H9 (cell line): ENCODE measurements at regions not wholly inside any gene's neighbourhood (a gene's known extent, or its start where the extent isn't known, plus 50 kb on each side); places are given as distances from the start of the nearest gene placed in this dataset.

Source experiments
- DNase-seq: peaks from one replicate; pipeline ENCODE4 v3.0.0-alpha.2; 2017
- H2AFZ ChIP-seq: one replicate; pipeline ENCODE4 v1.6.1; 2013; ENCODE audit warnings: mild to moderate bottlenecking, low read length, control low read depth, moderate library complexity
- H2AK5ac ChIP-seq: 2 replicates; pipeline ENCODE4 v1.6.1; 2013; ENCODE audit warnings: low read length, control low read depth, mixed read lengths; ENCODE audit not compliant: insufficient read length
- H2BK120ac ChIP-seq: one replicate; pipeline ENCODE4 v1.6.1; 2013; ENCODE audit warnings: low read depth, mild to moderate bottlenecking, low read length, control low read depth, inconsistent platforms; ENCODE audit not compliant: poor library complexity, severe bottlenecking
- H2BK12ac ChIP-seq: 2 replicates; pipeline ENCODE4 v1.6.1; 2013; ENCODE audit warnings: low read length, control low read depth, mixed read lengths, low read depth; ENCODE audit not compliant: insufficient read length
- H2BK15ac ChIP-seq: 2 replicates; pipeline ENCODE4 v1.6.1; 2013; ENCODE audit warnings: low read depth, low read length, control low read depth
- H2BK20ac ChIP-seq: one replicate; pipeline ENCODE4 v1.6.1; 2013; ENCODE audit warnings: low read depth, mild to moderate bottlenecking, low read length, control low read depth, inconsistent platforms; ENCODE audit not compliant: poor library complexity, severe bottlenecking
- H2BK5ac ChIP-seq: 2 replicates; pipeline ENCODE4 v1.6.1; 2013; ENCODE audit warnings: low read length, control low read depth, mixed read lengths; ENCODE audit not compliant: insufficient read length
- H3K14ac ChIP-seq: 2 replicates; pipeline ENCODE4 v1.6.1; 2013; ENCODE audit warnings: low read length, control low read depth; ENCODE audit not compliant: insufficient read depth
- H3K18ac ChIP-seq: 2 replicates; pipeline ENCODE4 v1.6.1; 2013; ENCODE audit warnings: low read depth, mild to moderate bottlenecking, mixed read lengths, low read length, control low read depth; ENCODE audit not compliant: insufficient read length
- H3K23ac ChIP-seq: 2 replicates; pipeline ENCODE4 v1.6.1; 2013; ENCODE audit warnings: low read length, control low read depth, mixed read lengths, low read depth; ENCODE audit not compliant: insufficient read length
- H3K23me2 ChIP-seq: 2 replicates; pipeline ENCODE4 v1.6.1; 2013; ENCODE audit warnings: low read depth, mild to moderate bottlenecking, mixed read lengths, low read length, control low read depth; ENCODE audit not compliant: insufficient read length, poor library complexity, severe bottlenecking
- H3K27ac ChIP-seq: 2 replicates; pipeline ENCODE4 v1.5.1; 2013; ENCODE audit warnings: low read length, control low read depth, mixed read lengths, low read depth; ENCODE audit not compliant: insufficient read length
- H3K27me3 ChIP-seq: 2 replicates; pipeline ENCODE4 v1.6.1; 2013; ENCODE audit warnings: low read length, control low read depth, inconsistent platforms; ENCODE audit not compliant: insufficient read depth
- H3K4ac ChIP-seq: 2 replicates; pipeline ENCODE4 v1.6.1; 2013; ENCODE audit warnings: low read depth, mild to moderate bottlenecking, control low read depth, inconsistent platforms, low read length, moderate library complexity
- H3K4me1 ChIP-seq: 2 replicates; pipeline ENCODE4 v1.6.1; 2013; ENCODE audit warnings: low read length, control low read depth, inconsistent platforms; ENCODE audit not compliant: insufficient read depth
- H3K4me2 ChIP-seq: 2 replicates; pipeline ENCODE4 v1.6.1; 2013; ENCODE audit warnings: low read length, control low read depth, mixed read lengths; ENCODE audit not compliant: insufficient read length, insufficient read depth
- H3K56ac ChIP-seq: 2 replicates; pipeline ENCODE4 v1.6.1; 2013; ENCODE audit warnings: low read depth, mild to moderate bottlenecking, mixed read lengths, low read length, control low read depth; ENCODE audit not compliant: insufficient read length
- H3K79me1 ChIP-seq: 2 replicates; pipeline ENCODE4 v1.6.1; 2013; ENCODE audit warnings: low read depth, mild to moderate bottlenecking, moderate library complexity, low read length, control low read depth, inconsistent platforms; ENCODE audit not compliant: insufficient read depth, poor library complexity, severe bottlenecking
- H3K79me2 ChIP-seq: 2 replicates; pipeline ENCODE4 v1.6.1; 2013; ENCODE audit warnings: low read length, control low read depth, inconsistent platforms; ENCODE audit not compliant: insufficient read depth
- H3K9ac ChIP-seq: 2 replicates; pipeline ENCODE4 v1.6.1; 2013; ENCODE audit warnings: low read length, control low read depth, mixed read lengths; ENCODE audit not compliant: insufficient read length; ENCODE audit errors: extremely low read depth
- H3K9me3 ChIP-seq: one replicate; pipeline ENCODE4 v1.6.1; 2013; ENCODE audit warnings: low read depth, low read length, inconsistent platforms; ENCODE audit not compliant: control insufficient read depth
- H3T11ph ChIP-seq: one replicate; pipeline ENCODE4 v1.6.1; 2013; ENCODE audit warnings: mild to moderate bottlenecking, low read length, control low read depth, inconsistent platforms
- H4K20me1 ChIP-seq: one replicate; pipeline ENCODE4 v1.6.1; 2013; ENCODE audit not compliant: control insufficient read depth, insufficient read length, insufficient read depth
- H4K5ac ChIP-seq: 2 replicates; pipeline ENCODE4 v1.6.1; 2013; ENCODE audit warnings: low read depth, mild to moderate bottlenecking, mixed read lengths, low read length, control low read depth; ENCODE audit not compliant: insufficient read length
- H4K8ac ChIP-seq: replicated peaks from 2 replicates; pipeline ENCODE4 v1.6.1; 2013; ENCODE audit warnings: low read length, control low read depth, mixed read lengths, low read depth; ENCODE audit not compliant: insufficient read length
- H4K91ac ChIP-seq: 2 replicates; pipeline ENCODE4 v1.6.1; 2013; ENCODE audit warnings: low read depth, mild to moderate bottlenecking, moderate library complexity, mixed read lengths, low read length, control low read depth; ENCODE audit not compliant: insufficient read length
- H3K27ac Mint-ChIP-seq, 3 experiments: 2 replicates in 2 of 3; 3 replicates in 1 of 3; pipeline ENCODE4 v1.8.0; 2020 to 2021; ENCODE audit warnings: mixed read lengths in 3 of 3, mild to moderate bottlenecking in 1 of 3, moderate library complexity in 1 of 3
- H3K27me3 Mint-ChIP-seq: 2 replicates; pipeline ENCODE4 v1.8.0; 2021; ENCODE audit warnings: low read depth, mild to moderate bottlenecking, moderate library complexity, mixed read lengths
- H3K36me3 Mint-ChIP-seq, 3 experiments: 2 replicates in 2 of 3; 3 replicates in 1 of 3; pipeline ENCODE4 v1.8.0; 2020 to 2021; ENCODE audit warnings: low read depth in 3 of 3, mixed read lengths in 3 of 3; ENCODE audit not compliant: insufficient read depth in 1 of 3
- H3K4me1 Mint-ChIP-seq, 2 experiments: 2 replicates each; pipeline ENCODE4 v1.8.0; 2020; ENCODE audit warnings: mixed read lengths in 2 of 2
- H3K4me3 Mint-ChIP-seq, 2 experiments: 2 replicates in 1 of 2; 3 replicates in 1 of 2; pipeline ENCODE4 v1.8.0; 2020 to 2021; ENCODE audit warnings: mild to moderate bottlenecking in 2 of 2, mixed read lengths in 2 of 2, moderate library complexity in 1 of 2
- H3K9me3 Mint-ChIP-seq, 2 experiments: 2 replicates in 1 of 2; 3 replicates in 1 of 2; pipeline ENCODE4 v1.8.0; 2020; ENCODE audit warnings: mild to moderate bottlenecking in 2 of 2, mixed read lengths in 2 of 2, moderate library complexity in 1 of 2
- CTCF ChIP-seq: fragments of 200-600 bp; sonication (generic); conservative IDR thresholded peaks from 3 replicates; pipeline ENCODE4 v1.8.0; 2021; ENCODE audit warnings: antibody characterized with exemption, mild to moderate bottlenecking
- WGBS: extraction: QIAGEN DNeasy Blood & Tissue Kit; methylation state at CpG from one replicate; pipeline ENCODE4 v1.1.7; 2013; ENCODE audit warnings: missing lambda C conversion rate, low lambda C conversion rate, mixed read lengths; ENCODE audit not compliant: insufficient read length; ENCODE audit errors: extremely low coverage; 5-methylcytosine and 5-hydroxymethylcytosine counted together

- no peaks in the 10 kb centered on the region; a peak in 1 of 7 replicates for H3K36me3 Mint-ChIP-seq
- no peaks in the 10 kb centered on the region for H3K79me2 ChIP-seq
- no peak for TF ChIP-seq CTCF
- no peak overlapping the region for H3K4ac ChIP-seq
- H2BK12ac ChIP-seq = no peak overlapping the region
- no peak overlapping the region for H3K4me2 ChIP-seq
- H3T11ph ChIP-seq = no peak overlapping the region
- no peak overlapping the region for H3K14ac ChIP-seq
- no peaks in the 10 kb centered on the region for H3K23me2 ChIP-seq
- peaks cover 3% of the 10 kb centered on the region in 2 experiments; a peak in 2 of 4 replicates for H3K4me1 Mint-ChIP-seq
- H2AFZ ChIP-seq = no peak overlapping the region
- H3K4me1 ChIP-seq = no peaks in the 10 kb centered on the region
- H3K27ac Mint-ChIP-seq = no peak overlapping the region
- no peak overlapping the region for H3K56ac ChIP-seq
- H2AK5ac ChIP-seq = no peak overlapping the region
- H4K91ac ChIP-seq = no peak overlapping the region
- H3K9ac ChIP-seq = no peak overlapping the region
- no peaks in the 10 kb centered on the region for H3K27me3 ChIP-seq
- H3K4me3 Mint-ChIP-seq = no peak overlapping the region
- no peak overlapping the region for H3K27ac ChIP-seq
- no CpG with 5 or more reads among the region's 3 CpGs for WGBS
- no peak overlapping the region for H3K18ac ChIP-seq
- no peak overlapping the region for H4K5ac ChIP-seq
- H4K8ac ChIP-seq = no peak overlapping the region
- H2BK120ac ChIP-seq = no peak overlapping the region
- H4K20me1 ChIP-seq = no peaks in the 10 kb centered on the region
- no peak overlapping the region for H2BK20ac ChIP-seq
- H3K27me3 Mint-ChIP-seq = no peaks in the 10 kb centered on the region
- DNase-seq = no peak
- H3K9me3 Mint-ChIP-seq = no peaks in the 10 kb centered on the region; a peak in 3 of 5 replicates
- H2BK15ac ChIP-seq = no peak overlapping the region
- no peaks in the 10 kb centered on the region for H3K79me1 ChIP-seq
- no peak overlapping the region for H2BK5ac ChIP-seq
- no peaks in the 10 kb centered on the region for H3K9me3 ChIP-seq
- no peak overlapping the region for H3K23ac ChIP-seq
These were observed 566.8 kb downstream of the PDHA2 start for GRCh38 chr4:96406742-96407141.
